Endodermal cell (in vitro differentiated cells): ENCODE measurements at regions not wholly inside any gene's neighbourhood (a gene's known extent, or its start where the extent isn't known, plus 50 kb on each side); places are given as distances from the start of the nearest gene placed in this dataset.

Experiments used
- DNase-seq: peaks from one replicate; pipeline ENCODE4 v3.0.0-alpha.2; 2017
- H3K27ac ChIP-seq: 2 replicates; pipeline ENCODE4 v1.5.1; 2013; ENCODE audit warnings: mild to moderate bottlenecking, low read depth, low read length, moderate library complexity
- H3K27me3 ChIP-seq: 2 replicates; pipeline ENCODE4 v1.6.1; 2013; ENCODE audit warnings: mild to moderate bottlenecking, low read length, moderate library complexity; ENCODE audit not compliant: insufficient read depth, control insufficient read depth, poor library complexity, severe bottlenecking
- H3K36me3 ChIP-seq: 2 replicates; pipeline ENCODE4 v1.7.0; 2013; ENCODE audit warnings: mild to moderate bottlenecking, low read length, moderate library complexity; ENCODE audit not compliant: control insufficient read depth, insufficient read depth
- H3K4me1 ChIP-seq: one replicate; pipeline ENCODE4 v1.7.0; 2013; ENCODE audit warnings: low read length; ENCODE audit not compliant: control insufficient read depth, insufficient read depth
- H3K4me3 ChIP-seq: 2 replicates; pipeline ENCODE4 v1.5.1; 2013; ENCODE audit warnings: mild to moderate bottlenecking, low read length, moderate library complexity
- H3K9ac ChIP-seq: 2 replicates; pipeline ENCODE4 v1.6.1; 2013; ENCODE audit warnings: mild to moderate bottlenecking, low read length, moderate library complexity; ENCODE audit not compliant: poor library complexity, severe bottlenecking; ENCODE audit errors: extremely low read depth
- H3K9me3 ChIP-seq: 2 replicates; pipeline ENCODE4 v1.6.1; 2013; ENCODE audit warnings: mild to moderate bottlenecking, low read length, moderate library complexity; ENCODE audit not compliant: control insufficient read depth
- H3K27ac Mint-ChIP-seq: 2 replicates; pipeline ENCODE4 v1.8.0; 2020; ENCODE audit warnings: mixed read lengths
- H3K27me3 Mint-ChIP-seq: 2 replicates; pipeline ENCODE4 v1.8.0; 2021; ENCODE audit warnings: mild to moderate bottlenecking, mixed read lengths; ENCODE audit not compliant: insufficient read depth
- H3K36me3 Mint-ChIP-seq: 2 replicates; pipeline ENCODE4 v1.8.0; 2020; ENCODE audit warnings: low read depth, mixed read lengths
- H3K4me1 Mint-ChIP-seq: 2 replicates; pipeline ENCODE4 v1.8.0; 2020; ENCODE audit warnings: mixed read lengths
- H3K4me3 Mint-ChIP-seq: 2 replicates; pipeline ENCODE4 v1.8.0; 2020; ENCODE audit warnings: mild to moderate bottlenecking, moderate library complexity, mixed read lengths
- H3K9me3 Mint-ChIP-seq: 2 replicates; pipeline ENCODE4 v1.8.0; 2020; ENCODE audit warnings: mild to moderate bottlenecking, mixed read lengths
- CTCF ChIP-seq: fragments of 200-600 bp; sonication (generic); conservative IDR thresholded peaks from 2 replicates; pipeline ENCODE4 v1.5.0; 2021; ENCODE audit warnings: antibody characterized with exemption, mild to moderate bottlenecking
- WGBS, 2 experiments: methylation state at CpG; one replicate each; pipeline versions ENCODE4 v1.1.5 to v1.1.7; 2013; ENCODE audit warnings: missing lambda C conversion rate in 2 of 2, mixed read lengths in 1 of 2; ENCODE audit not compliant: insufficient coverage in 1 of 2, insufficient read length in 1 of 2; 5-methylcytosine and 5-hydroxymethylcytosine counted together

GRCh38 chr5:89147031-89147430 is 264.0 kb upstream of the MEF2C start:
- Histone ChIP-seq H3K9ac (no peak overlapping the region), H3K4me1 (no peaks in the 10 kb centered on the region), H3K9me3 (no peaks in the 10 kb centered on the region), H3K27me3 (no peaks in the 10 kb centered on the region), H3K27ac (no peak overlapping the region), H3K36me3 (no peaks in the 10 kb centered on the region), H3K4me3 (no peak overlapping the region)
- H3K27ac Mint-ChIP-seq, result no peak overlapping the region
- no peak overlapping the region for H3K4me3 Mint-ChIP-seq
- H3K9me3 Mint-ChIP-seq, result no peaks in the 10 kb centered on the region
- no peak for TF ChIP-seq CTCF
- 80 to 94% methylated on average over 1 of the region's 1 CpG for WGBS, 2 experiments
- H3K27me3 Mint-ChIP-seq, result no peaks in the 10 kb centered on the region
- H3K4me1 Mint-ChIP-seq, result no peaks in the 10 kb centered on the region
- no peak for DNase-seq
- H3K36me3 Mint-ChIP-seq, result no peaks in the 10 kb centered on the region

- Mint-ChIP-seq H3K27ac (no peak overlapping the region), H3K4me1 (peaks cover 22% of the 10 kb centered on the region), H3K4me3 (no peak overlapping the region), H3K27me3 (peaks cover 10% of the 10 kb centered on the region), H3K36me3 (no peaks in the 10 kb centered on the region), H3K9me3 (no peaks in the 10 kb centered on the region)
- WGBS, 2 experiments, result 93 to 100% methylated on average over 1 of the region's 1 CpG
- H3K4me1 ChIP-seq, result peaks cover 5% of the 10 kb centered on the region
- no peak overlapping the region for H3K27ac ChIP-seq
- no peaks in the 10 kb centered on the region for H3K9me3 ChIP-seq
- H3K36me3 ChIP-seq, result no peaks in the 10 kb centered on the region
- no peak for TF ChIP-seq CTCF
- no peak for DNase-seq
- peaks cover 35% of the 10 kb centered on the region for H3K27me3 ChIP-seq
- H3K9ac ChIP-seq, result no peak overlapping the region
- no peak overlapping the region for H3K4me3 ChIP-seq
Observed at GRCh38 chr5:89137148-89137547, 254.2 kb upstream of the MEF2C start.

- no peak overlapping the region for H3K27ac ChIP-seq
- Mint-ChIP-seq H3K36me3 (no peaks in the 10 kb centered on the region), H3K4me1 (peaks cover 39% of the 10 kb centered on the region), H3K27ac (no peak overlapping the region), H3K9me3 (no peaks in the 10 kb centered on the region), H3K4me3 (no peak overlapping the region), H3K27me3 (no peaks in the 10 kb centered on the region)
- no peak for DNase-seq
- no peaks in the 10 kb centered on the region for H3K36me3 ChIP-seq
- peaks cover 8% of the 10 kb centered on the region for H3K4me1 ChIP-seq
- TF ChIP-seq CTCF, result no peak
- no peaks in the 10 kb centered on the region for H3K9me3 ChIP-seq
- peaks cover 20% of the 10 kb centered on the region for H3K27me3 ChIP-seq
- 88 to 89% methylated on average over 1 of the region's 1 CpG for WGBS, 2 experiments
- no peak overlapping the region for H3K4me3 ChIP-seq
- H3K9ac ChIP-seq, result no peak overlapping the region
Observed at GRCh38 chr5:89133975-89134374, 251.0 kb upstream of the MEF2C start.
